Gastrocnemius medialis (tissue), 4 donors: ENCODE measurements at regions not wholly inside any gene's neighbourhood (a gene's known extent, or its start where the extent isn't known, plus 50 kb on each side); places are given as distances from the start of the nearest gene placed in this dataset.

Experiments
- ATAC-seq, 2 donors: fragments of 150-250 bp; one replicate each; pipeline ENCODE4 v1.9.1; 2016
- DNase-seq, 2 donors: peaks; one replicate each; pipeline ENCODE4 v3.0.0-alpha.2; 2019
- H3K27ac ChIP-seq, 4 donors: fragments of 200-600 bp; sonication (generic); 1 replicate in 1 of 4; 2 replicates in 3 of 4; pipeline ENCODE4 v1.5.1; 2016 to 2018; ENCODE audit warnings: mild to moderate bottlenecking in 2 of 4, moderate library complexity in 1 of 4
- H3K27me3 ChIP-seq, 3 donors: fragments of 200-600 bp; sonication (generic) in 2 of 3; 1 replicate in 1 of 3; 2 replicates in 2 of 3; pipeline versions ENCODE4 v1.5.1 to v1.6.0; 2016 to 2019; ENCODE audit warnings: mild to moderate bottlenecking in 1 of 3, moderate library complexity in 1 of 3
- H3K36me3 ChIP-seq, 2 donors: fragments of 200-600 bp; sonication (generic) in 1 of 2; one replicate each; pipeline ENCODE4 v1.5.1; 2017 to 2018
- H3K4me1 ChIP-seq, 2 donors: fragments of 200-600 bp; sonication (generic) in 1 of 2; one replicate each; pipeline ENCODE4 v1.5.1; 2016 to 2017; ENCODE audit warnings: mild to moderate bottlenecking in 2 of 2
- H3K4me3 ChIP-seq, 4 donors: fragments of 200-600 bp; sonication (generic) in 3 of 4; 1 replicate in 1 of 4; 2 replicates in 3 of 4; pipeline ENCODE4 v1.5.1; 2016 to 2019; ENCODE audit warnings: mild to moderate bottlenecking in 2 of 4
- H3K9me3 ChIP-seq, 3 donors: fragments of 200-600 bp; sonication (generic) in 2 of 3; 1 replicate in 1 of 3; 2 replicates in 2 of 3; pipeline ENCODE4 v1.5.1; 2016 to 2019
- CTCF ChIP-seq, 5 experiments: fragments of 450-650 bp in 3 of 5; fragments of 200-600 bp in 2 of 5; sonication (generic) in 2 of 5; IDR thresholded peaks in 4 of 5; conservative IDR thresholded peaks in 1 of 5; 1 replicate in 4 of 5; 2 replicates in 1 of 5; pipeline ENCODE4 v1.5.1; 2016 to 2019; ENCODE audit warnings: antibody characterized with exemption in 5 of 5, mild to moderate bottlenecking in 3 of 5, moderate library complexity in 3 of 5
- POLR2A ChIP-seq, 2 donors: fragments of 450-650 bp; IDR thresholded peaks; one replicate each; pipeline ENCODE4 v1.6.1; 2017; ENCODE audit warnings: antibody characterized with exemption in 2 of 2, mild to moderate bottlenecking in 2 of 2, moderate library complexity in 2 of 2
- in situ Hi-C, 4 donors: fragments of 200-750 bp; cut with MboI; loops; one replicate each; pipeline versions ENCODE4 v1.15.0 to v1.8.0; 2017; ENCODE audit warnings: low sequenced_read_pairs in 4 of 4
- intact Hi-C: fragments of 100-400 bp; cut with DNase I; formaldehyde crosslinking; loops from one replicate; pipeline ENCODE4 v1.15.1; 2023; ENCODE audit warnings: low total_unique reads

- H3K27ac ChIP-seq, result no peak overlapping the region
- DNase-seq (no peak), ATAC-seq (no peak)
- no peaks in the 10 kb centered on the region for H3K4me1 ChIP-seq
- no peaks in the 10 kb centered on the region for H3K36me3 ChIP-seq
- no peak overlapping the region for H3K4me3 ChIP-seq
- in situ Hi-C loops, result no loop called here
- no peak for TF ChIP-seq CTCF (IDR thresholded peaks at IDR 0.05 in 4 of 5, conservative IDR thresholded peaks at IDR 0.05 in 1 of 5)
- no peak for TF ChIP-seq POLR2A (IDR thresholded peaks at IDR 0.05)
- intact Hi-C loops, result no loop called here
- H3K27me3 ChIP-seq, result no peaks in the 10 kb centered on the region
- no peaks in the 10 kb centered on the region for H3K9me3 ChIP-seq
These were observed 760.3 kb downstream of the NOVA1 start for GRCh38 chr14:25837551-25837965.

GRCh38 chr14:25836636-25837035, 761.2 kb downstream of the NOVA1 start:
- TF ChIP-seq POLR2A (IDR thresholded peaks at IDR 0.05), result no peak
- TF ChIP-seq CTCF (IDR thresholded peaks at IDR 0.05 in 4 of 5, conservative IDR thresholded peaks at IDR 0.05 in 1 of 5), result no peak
- H3K36me3 ChIP-seq, result no peaks in the 10 kb centered on the region
- DNase-seq (no peak), ATAC-seq (no peak)
- intact Hi-C loops (no loop called here), in situ Hi-C loops (no loop called here)
- no peaks in the 10 kb centered on the region for H3K4me1 ChIP-seq
- H3K27ac ChIP-seq, result no peak overlapping the region
- H3K4me3 ChIP-seq, result no peak overlapping the region
- H3K9me3 ChIP-seq, result no peaks in the 10 kb centered on the region
- H3K27me3 ChIP-seq, result no peaks in the 10 kb centered on the region

GRCh38 chr14:25833341-25834126, 764.3 kb downstream of the NOVA1 start:
- DNase-seq (no peak), ATAC-seq (no peak)
- intact Hi-C loops, result no loop called here
- Histone ChIP-seq H3K27me3 (no peaks in the 10 kb centered on the region), H3K36me3 (no peaks in the 10 kb centered on the region), H3K4me1 (no peaks in the 10 kb centered on the region), H3K4me3 (no peak overlapping the region), H3K9me3 (no peaks in the 10 kb centered on the region), H3K27ac (no peak overlapping the region)
- TF ChIP-seq CTCF (IDR thresholded peaks at IDR 0.05 in 4 of 5, conservative IDR thresholded peaks at IDR 0.05 in 1 of 5) (no peak), POLR2A (IDR thresholded peaks at IDR 0.05) (no peak)
- in situ Hi-C loops, result no loop called here

GRCh38 chr14:25832585-25832984, 765.2 kb downstream of the NOVA1 start:
- in situ Hi-C loops, result no loop called here
- TF ChIP-seq POLR2A (IDR thresholded peaks at IDR 0.05) (no peak), CTCF (IDR thresholded peaks at IDR 0.05 in 4 of 5, conservative IDR thresholded peaks at IDR 0.05 in 1 of 5) (no peak)
- Histone ChIP-seq H3K4me3 (no peak overlapping the region), H3K4me1 (no peaks in the 10 kb centered on the region), H3K36me3 (no peaks in the 10 kb centered on the region), H3K27ac (no peak overlapping the region), H3K9me3 (no peaks in the 10 kb centered on the region), H3K27me3 (no peaks in the 10 kb centered on the region)
- ATAC-seq (no peak), DNase-seq (no peak)
- intact Hi-C loops, result no loop called here

- ATAC-seq (no peak), DNase-seq (no peak)
- intact Hi-C loops, result no loop called here
- Histone ChIP-seq H3K4me1 (no peaks in the 10 kb centered on the region), H3K27ac (no peak overlapping the region), H3K36me3 (no peaks in the 10 kb centered on the region), H3K9me3 (no peaks in the 10 kb centered on the region), H3K27me3 (no peaks in the 10 kb centered on the region), H3K4me3 (no peak overlapping the region)
- TF ChIP-seq CTCF (IDR thresholded peaks at IDR 0.05 in 4 of 5, conservative IDR thresholded peaks at IDR 0.05 in 1 of 5) (no peak), POLR2A (IDR thresholded peaks at IDR 0.05) (no peak)
- in situ Hi-C loops, result no loop called here
These were observed 769.3 kb downstream of the NOVA1 start for GRCh38 chr14:25828562-25828961.
